ENCODE measurements at regions not wholly inside any gene's neighbourhood (a gene's known extent, or its start where the extent isn't known, plus 50 kb on each side); places are given as distances from the start of the nearest gene placed in this dataset.
"Not testable (repeated sequence)": the region's sequence is repeated elsewhere in the genome, so short reads cannot be mapped to it uniquely, and the experiment has no call there.

- H3K36me3 ChIP-seq (ENCODE audit: control insufficient read depth in 2 of 2, extremely low read depth in 1 of 2, insufficient read depth in 1 of 2, low read length in 1 of 2); H3K4me3 ChIP-seq (ENCODE audit: control insufficient read depth in 1 of 2, extremely low read depth in 1 of 2, low read length in 1 of 2); H3K4me1 Mint-ChIP-seq; H3K27ac ChIP-seq (ENCODE audit: low read length); H3K27ac Mint-ChIP-seq; H3K9me3 Mint-ChIP-seq; ATAC-seq (replicated peaks in 1 of 4); H3K27me3 ChIP-seq (replicated peaks in 1 of 2; ENCODE audit: control insufficient read depth in 2 of 2, extremely low read depth in 1 of 2, insufficient read depth in 2 of 2, low read length in 1 of 2); DNase-seq; H3K36me3 Mint-ChIP-seq; CTCF ChIA-PET; H3K9me3 ChIP-seq; H3K4me1 ChIP-seq (ENCODE audit: control insufficient read depth in 1 of 2, extremely low read depth in 1 of 2, insufficient read depth in 2 of 2, low read length in 2 of 2); POLR2A ChIA-PET; H3K4me3 Mint-ChIP-seq: not testable (repeated sequence)
- WGBS (ENCODE audit: insufficient coverage) = 96% methylated on average over 7 of the region's 7 CpGs
- H3K27me3 Mint-ChIP-seq = peaks cover 31 to 39% of the 10 kb centered on the region in 2 donors
These were observed 197.1 kb downstream of the ANKRD60 start for GRCh38 chr20:58031350-58031749.

GRCh38 chr20:58028123-58028522 is 200.3 kb downstream of the ANKRD60 start:
- Histone ChIP-seq H3K9me3 (no peaks in the 10 kb centered on the region), H3K4me1 (ENCODE audit: control insufficient read depth in 1 of 2, extremely low read depth in 1 of 2, insufficient read depth in 2 of 2, low read length in 2 of 2) (no peaks in the 10 kb centered on the region), H3K36me3 (ENCODE audit: control insufficient read depth in 2 of 2, extremely low read depth in 1 of 2, insufficient read depth in 1 of 2, low read length in 1 of 2) (no peaks in the 10 kb centered on the region), H3K27me3 (replicated peaks in 1 of 2; ENCODE audit: control insufficient read depth in 2 of 2, extremely low read depth in 1 of 2, insufficient read depth in 2 of 2, low read length in 1 of 2) (peaks cover 5 to 22% of the 10 kb centered on the region in 2 experiments), H3K27ac (ENCODE audit: low read length) (no peak overlapping the region), H3K4me3 (ENCODE audit: control insufficient read depth in 1 of 2, extremely low read depth in 1 of 2, low read length in 1 of 2) (no peak overlapping the region)
- 89% methylated on average over 3 of the region's 3 CpGs for WGBS (ENCODE audit: insufficient coverage)
- Mint-ChIP-seq H3K36me3 (no peaks in the 10 kb centered on the region), H3K27me3 (peaks cover 32 to 36% of the 10 kb centered on the region in 2 donors), H3K9me3 (no peaks in the 10 kb centered on the region), H3K4me1 (peaks cover 0 to 2% (median 0%) of the 10 kb centered on the region in 3 donors), H3K4me3 (no peak overlapping the region), H3K27ac (no peak overlapping the region)
- DNase-seq (no peak), ATAC-seq (replicated peaks in 1 of 4) (no peak)
- CTCF ChIA-PET = no interaction called here
- POLR2A ChIA-PET = no interaction called here

GRCh38 chr20:58026361-58026760 is 202.1 kb downstream of the ANKRD60 start:
- Mint-ChIP-seq H3K36me3 (no peaks in the 10 kb centered on the region), H3K9me3 (no peaks in the 10 kb centered on the region), H3K27me3 (peaks cover 23 to 27% of the 10 kb centered on the region in 2 donors), H3K4me1 (no peaks in the 10 kb centered on the region), H3K4me3 (no peak overlapping the region), H3K27ac (no peak overlapping the region)
- Histone ChIP-seq H3K9me3 (no peaks in the 10 kb centered on the region), H3K4me3 (ENCODE audit: control insufficient read depth in 1 of 2, extremely low read depth in 1 of 2, low read length in 1 of 2) (no peak overlapping the region), H3K27me3 (replicated peaks in 1 of 2; ENCODE audit: control insufficient read depth in 2 of 2, extremely low read depth in 1 of 2, insufficient read depth in 2 of 2, low read length in 1 of 2) (peaks cover 5 to 23% of the 10 kb centered on the region in 2 experiments), H3K27ac (ENCODE audit: low read length) (no peak overlapping the region), H3K36me3 (ENCODE audit: control insufficient read depth in 2 of 2, extremely low read depth in 1 of 2, insufficient read depth in 1 of 2, low read length in 1 of 2) (no peaks in the 10 kb centered on the region), H3K4me1 (ENCODE audit: control insufficient read depth in 1 of 2, extremely low read depth in 1 of 2, insufficient read depth in 2 of 2, low read length in 2 of 2) (no peaks in the 10 kb centered on the region)
- no CpG with 5 or more reads among the region's 2 CpGs for WGBS (ENCODE audit: insufficient coverage)
- no peak for ATAC-seq (replicated peaks in 1 of 4)
- ChIA-PET POLR2A (no interaction called here), CTCF (no interaction called here)
- DNase-seq = no peak

GRCh38 chr20:58025233-58025632 is 203.2 kb downstream of the ANKRD60 start:
- Mint-ChIP-seq H3K9me3 (no peaks in the 10 kb centered on the region), H3K4me1 (no peaks in the 10 kb centered on the region), H3K27me3 (peaks cover 22 to 30% of the 10 kb centered on the region in 2 donors), H3K27ac (no peak overlapping the region), H3K4me3 (no peak overlapping the region), H3K36me3 (no peaks in the 10 kb centered on the region)
- 35% methylated on average over 3 of the region's 3 CpGs for WGBS (ENCODE audit: insufficient coverage)
- DNase-seq (no peak), ATAC-seq (replicated peaks in 1 of 4) (no peak)
- Histone ChIP-seq H3K36me3 (ENCODE audit: control insufficient read depth in 2 of 2, extremely low read depth in 1 of 2, insufficient read depth in 1 of 2, low read length in 1 of 2) (no peaks in the 10 kb centered on the region), H3K9me3 (no peaks in the 10 kb centered on the region), H3K4me3 (ENCODE audit: control insufficient read depth in 1 of 2, extremely low read depth in 1 of 2, low read length in 1 of 2) (no peak overlapping the region), H3K27me3 (replicated peaks in 1 of 2; ENCODE audit: control insufficient read depth in 2 of 2, extremely low read depth in 1 of 2, insufficient read depth in 2 of 2, low read length in 1 of 2) (peaks cover 5 to 24% of the 10 kb centered on the region in 2 experiments), H3K27ac (ENCODE audit: low read length) (no peak overlapping the region), H3K4me1 (ENCODE audit: control insufficient read depth in 1 of 2, extremely low read depth in 1 of 2, insufficient read depth in 2 of 2, low read length in 2 of 2) (no peaks in the 10 kb centered on the region)
- POLR2A ChIA-PET = no interaction called here
- CTCF ChIA-PET = no interaction called here

GRCh38 chr20:58024241-58024721 is 204.2 kb downstream of the ANKRD60 start:
- Mint-ChIP-seq H3K9me3 (no peaks in the 10 kb centered on the region), H3K4me3 (no peak overlapping the region), H3K27ac (no peak overlapping the region), H3K36me3 (no peaks in the 10 kb centered on the region), H3K4me1 (no peaks in the 10 kb centered on the region), H3K27me3 (peaks cover 26 to 33% of the 10 kb centered on the region in 2 donors)
- Histone ChIP-seq H3K4me3 (ENCODE audit: control insufficient read depth in 1 of 2, extremely low read depth in 1 of 2, low read length in 1 of 2) (no peak overlapping the region), H3K4me1 (ENCODE audit: control insufficient read depth in 1 of 2, extremely low read depth in 1 of 2, insufficient read depth in 2 of 2, low read length in 2 of 2) (no peaks in the 10 kb centered on the region), H3K9me3 (no peaks in the 10 kb centered on the region), H3K27me3 (replicated peaks in 1 of 2; ENCODE audit: control insufficient read depth in 2 of 2, extremely low read depth in 1 of 2, insufficient read depth in 2 of 2, low read length in 1 of 2) (peaks cover 0 to 32% of the 10 kb centered on the region in 2 experiments), H3K27ac (ENCODE audit: low read length) (no peak overlapping the region), H3K36me3 (ENCODE audit: control insufficient read depth in 2 of 2, extremely low read depth in 1 of 2, insufficient read depth in 1 of 2, low read length in 1 of 2) (no peaks in the 10 kb centered on the region)
- WGBS (ENCODE audit: insufficient coverage) = 67% methylated on average over 6 of the region's 9 CpGs
- no peak for DNase-seq
- POLR2A ChIA-PET = no interaction called here
- CTCF ChIA-PET = no interaction called here
- ATAC-seq (replicated peaks in 1 of 4) = no peak

- 77% methylated on average over 3 of the region's 5 CpGs for WGBS (ENCODE audit: insufficient coverage)
- Mint-ChIP-seq H3K4me1 (no peaks in the 10 kb centered on the region), H3K9me3 (no peaks in the 10 kb centered on the region), H3K27ac (no peak overlapping the region), H3K4me3 (no peak overlapping the region), H3K27me3 (peaks cover 22 to 33% of the 10 kb centered on the region in 2 donors), H3K36me3 (no peaks in the 10 kb centered on the region)
- Histone ChIP-seq H3K27ac (ENCODE audit: low read length) (no peak overlapping the region), H3K4me1 (ENCODE audit: control insufficient read depth in 1 of 2, extremely low read depth in 1 of 2, insufficient read depth in 2 of 2, low read length in 2 of 2) (peaks cover 0 to under 1% of the 10 kb centered on the region in 2 experiments), H3K27me3 (replicated peaks in 1 of 2; ENCODE audit: control insufficient read depth in 2 of 2, extremely low read depth in 1 of 2, insufficient read depth in 2 of 2, low read length in 1 of 2) (peaks cover 0 to 35% of the 10 kb centered on the region in 2 experiments), H3K4me3 (ENCODE audit: control insufficient read depth in 1 of 2, extremely low read depth in 1 of 2, low read length in 1 of 2) (no peak overlapping the region), H3K36me3 (ENCODE audit: control insufficient read depth in 2 of 2, extremely low read depth in 1 of 2, insufficient read depth in 1 of 2, low read length in 1 of 2) (no peaks in the 10 kb centered on the region), H3K9me3 (no peaks in the 10 kb centered on the region)
- ChIA-PET POLR2A (no interaction called here), CTCF (no interaction called here)
- no peak for ATAC-seq (replicated peaks in 1 of 4)
- no peak for DNase-seq
These were observed 204.7 kb downstream of the ANKRD60 start for GRCh38 chr20:58023781-58024180.

GRCh38 chr20:58023346-58023745 is 205.1 kb downstream of the ANKRD60 start:
- Mint-ChIP-seq H3K4me3 (no peak overlapping the region), H3K4me1 (no peaks in the 10 kb centered on the region), H3K27ac (no peak overlapping the region), H3K9me3 (no peaks in the 10 kb centered on the region), H3K36me3 (no peaks in the 10 kb centered on the region), H3K27me3 (peaks cover 18 to 31% of the 10 kb centered on the region in 2 donors)
- ATAC-seq (replicated peaks in 1 of 4) (peak in 1 of 4 experiments; percentile 5), DNase-seq (no peak)
- H3K36me3 ChIP-seq (ENCODE audit: control insufficient read depth in 2 of 2, extremely low read depth in 1 of 2, insufficient read depth in 1 of 2, low read length in 1 of 2) = no peaks in the 10 kb centered on the region
- POLR2A ChIA-PET = no interaction called here
- peaks cover 0 to 4% of the 10 kb centered on the region in 2 experiments for H3K4me1 ChIP-seq (ENCODE audit: control insufficient read depth in 1 of 2, extremely low read depth in 1 of 2, insufficient read depth in 2 of 2, low read length in 2 of 2)
- WGBS (ENCODE audit: insufficient coverage) = 67% methylated on average over 7 of the region's 9 CpGs
- peaks cover 0 to 35% of the 10 kb centered on the region in 2 experiments for H3K27me3 ChIP-seq (replicated peaks in 1 of 2; ENCODE audit: control insufficient read depth in 2 of 2, extremely low read depth in 1 of 2, insufficient read depth in 2 of 2, low read length in 1 of 2)
- H3K4me3 ChIP-seq (ENCODE audit: control insufficient read depth in 1 of 2, extremely low read depth in 1 of 2, low read length in 1 of 2) = no peak overlapping the region
- H3K27ac ChIP-seq (ENCODE audit: low read length) = no peak overlapping the region
- no peaks in the 10 kb centered on the region for H3K9me3 ChIP-seq
- CTCF ChIA-PET = no interaction called here

Measured in T-cell (primary cell).